ENCODE measurements at regions not wholly inside any gene's neighbourhood (a gene's known extent, or its start where the extent isn't known, plus 50 kb on each side); places are given as distances from the start of the nearest gene placed in this dataset.

DNA sequence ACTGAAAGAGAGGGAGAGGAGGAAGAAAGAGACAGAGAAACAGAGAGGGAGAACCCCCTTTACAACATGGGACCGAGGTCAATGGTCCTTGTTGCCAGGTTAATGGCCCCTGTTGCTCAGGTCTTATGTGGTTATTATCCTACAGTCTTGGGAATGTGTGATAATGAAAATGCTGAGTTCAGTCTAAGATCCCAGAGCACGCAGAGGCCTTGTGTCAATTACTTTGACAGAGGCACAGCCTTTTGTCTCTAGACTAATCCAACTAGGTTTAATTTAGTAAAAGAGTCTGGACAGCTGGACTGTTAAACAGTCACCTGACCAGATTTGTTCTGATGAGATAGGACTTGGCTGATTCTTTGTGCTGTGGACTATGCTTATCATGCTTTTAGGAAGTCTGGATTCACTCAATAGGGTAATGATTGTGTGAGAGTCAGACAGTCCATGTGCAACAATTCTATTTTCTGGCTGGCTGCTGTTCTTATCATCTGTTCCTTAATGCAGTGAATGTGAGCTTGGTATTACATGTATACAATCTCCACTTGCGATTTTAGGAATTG is 157.4 kb upstream of the MAGI2 start:
- H3K27ac Mint-ChIP-seq: no peak overlapping the region
- H3K4me3 Mint-ChIP-seq: no peak overlapping the region
- ATAC-seq (ENCODE audit: poor library complexity) (no peak), DNase-seq (no peak)
- Histone ChIP-seq H3K27ac (ENCODE audit: low read depth in 1 of 2, low read length in 2 of 2) (no peak overlapping the region), H3K9me3 (ENCODE audit: control insufficient read depth in 1 of 2, insufficient read depth in 1 of 2, low read length in 2 of 2) (peaks cover 0 to 3% of the 10 kb centered on the region in 2 experiments), H3K4me3 (ENCODE audit: low read length) (no peak overlapping the region), H3K27me3 (ENCODE audit: control insufficient read depth in 1 of 2, insufficient read depth in 2 of 2, low read length in 2 of 2) (no peaks in the 10 kb centered on the region), H3K36me3 (ENCODE audit: insufficient read depth, low read length) (no peaks in the 10 kb centered on the region), H3K4me1 (ENCODE audit: insufficient read depth, low read length) (no peaks in the 10 kb centered on the region)
- CTCF ChIA-PET: no interaction called here
- no peaks in the 10 kb centered on the region for H3K27me3 Mint-ChIP-seq
- POLR2A ChIA-PET: no interaction called here
- intact Hi-C loops (cut with DNase I, micrococcal nuclease): no loop called here
- peaks cover 4% of the 10 kb centered on the region for H3K9me3 Mint-ChIP-seq
- H3K36me3 Mint-ChIP-seq (ENCODE audit: low read depth): no peaks in the 10 kb centered on the region
- H3K4me1 Mint-ChIP-seq (ENCODE audit: low read depth): no peaks in the 10 kb centered on the region
- no peak for TF ChIP-seq CTCF (IDR thresholded peaks at IDR 0.05)

DNA sequence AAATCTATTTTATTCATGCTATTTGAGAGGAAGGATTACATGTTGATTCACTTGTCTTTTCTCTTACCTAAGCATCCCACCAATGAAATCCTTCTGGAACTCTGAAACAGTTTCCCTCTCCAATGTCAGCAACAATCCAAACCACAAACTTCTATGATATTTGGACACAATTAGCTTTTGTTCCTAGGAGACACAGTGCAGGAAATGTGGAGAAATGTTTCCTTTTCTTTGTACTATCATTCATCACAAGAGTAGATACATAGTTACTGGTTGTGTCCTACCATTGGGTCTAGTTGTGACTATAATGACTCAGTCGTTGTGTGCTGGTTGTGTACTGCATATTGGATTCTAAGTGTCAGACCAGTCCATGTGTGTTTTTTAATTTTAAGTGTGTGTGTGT is 156.8 kb upstream of the MAGI2 start:
- ATAC-seq (ENCODE audit: poor library complexity) (no peak), DNase-seq (no peak)
- Mint-ChIP-seq H3K36me3 (ENCODE audit: low read depth) (no peaks in the 10 kb centered on the region), H3K27ac (no peak overlapping the region), H3K4me1 (ENCODE audit: low read depth) (no peaks in the 10 kb centered on the region), H3K27me3 (no peaks in the 10 kb centered on the region), H3K4me3 (no peak overlapping the region), H3K9me3 (peaks cover 8% of the 10 kb centered on the region)
- POLR2A ChIA-PET: no interaction called here
- H3K4me3 ChIP-seq (ENCODE audit: low read length): no peak overlapping the region
- H3K36me3 ChIP-seq (ENCODE audit: insufficient read depth, low read length): no peaks in the 10 kb centered on the region
- peaks cover 0 to 3% of the 10 kb centered on the region in 2 experiments for H3K9me3 ChIP-seq (ENCODE audit: control insufficient read depth in 1 of 2, insufficient read depth in 1 of 2, low read length in 2 of 2)
- intact Hi-C loops (cut with DNase I, micrococcal nuclease): no loop called here
- H3K27ac ChIP-seq (ENCODE audit: low read depth in 1 of 2, low read length in 2 of 2): no peak overlapping the region
- CTCF ChIA-PET: no interaction called here
- no peaks in the 10 kb centered on the region for H3K27me3 ChIP-seq (ENCODE audit: control insufficient read depth in 1 of 2, insufficient read depth in 2 of 2, low read length in 2 of 2)
- no peak for TF ChIP-seq CTCF (IDR thresholded peaks at IDR 0.05)
- H3K4me1 ChIP-seq (ENCODE audit: insufficient read depth, low read length): no peaks in the 10 kb centered on the region

- no peak overlapping the region for H3K27ac ChIP-seq (ENCODE audit: low read depth in 1 of 2, low read length in 2 of 2)
- H3K4me3 Mint-ChIP-seq: no peak overlapping the region
- POLR2A ChIA-PET: no interaction called here
- H3K9me3 Mint-ChIP-seq: peaks cover 8% of the 10 kb centered on the region
- intact Hi-C loops (cut with DNase I, micrococcal nuclease): no loop called here
- H3K27me3 ChIP-seq (ENCODE audit: control insufficient read depth in 1 of 2, insufficient read depth in 2 of 2, low read length in 2 of 2): no peaks in the 10 kb centered on the region
- TF ChIP-seq CTCF (IDR thresholded peaks at IDR 0.05): no peak
- H3K27ac Mint-ChIP-seq: no peak overlapping the region
- H3K4me1 ChIP-seq (ENCODE audit: insufficient read depth, low read length): no peaks in the 10 kb centered on the region
- H3K4me3 ChIP-seq (ENCODE audit: low read length): no peak overlapping the region
- peaks cover 0 to 7% of the 10 kb centered on the region in 2 experiments for H3K9me3 ChIP-seq (ENCODE audit: control insufficient read depth in 1 of 2, insufficient read depth in 1 of 2, low read length in 2 of 2)
- CTCF ChIA-PET: no interaction called here
- no peaks in the 10 kb centered on the region for H3K4me1 Mint-ChIP-seq (ENCODE audit: low read depth)
- H3K36me3 ChIP-seq (ENCODE audit: insufficient read depth, low read length): no peaks in the 10 kb centered on the region
- H3K27me3 Mint-ChIP-seq: no peaks in the 10 kb centered on the region
- H3K36me3 Mint-ChIP-seq (ENCODE audit: low read depth): no peaks in the 10 kb centered on the region
- ATAC-seq (ENCODE audit: poor library complexity): no peak
- DNase-seq: no peak
Measured at GRCh38 chr7:79608005-79608404, 154.5 kb upstream of the MAGI2 start.

Measured in CD4-positive, alpha-beta T cell (primary cell).